ENCODE measurements at regions not wholly inside any gene's neighbourhood (a gene's known extent, or its start where the extent isn't known, plus 50 kb on each side); places are given as distances from the start of the nearest gene placed in this dataset.

DNA sequence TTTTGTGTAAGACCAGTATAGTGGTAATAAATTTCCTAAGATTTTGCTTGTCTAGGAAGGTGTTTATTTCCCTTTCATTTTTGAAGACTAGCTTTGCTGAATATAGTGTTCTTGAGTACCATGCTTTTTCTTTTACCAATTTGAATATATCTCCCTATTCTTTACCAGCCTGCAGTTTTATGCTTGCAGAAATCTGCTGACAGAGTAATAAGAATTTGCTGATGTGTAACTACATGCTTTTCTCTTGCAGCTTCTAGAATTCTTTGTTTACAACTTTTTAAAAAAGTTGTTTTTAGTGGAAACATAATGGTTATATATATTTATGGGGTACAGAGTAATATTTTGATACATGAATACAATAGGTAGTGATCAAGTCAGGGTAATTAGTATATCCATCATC lies 324.8 kb upstream of the FOLH1 start:
- TF ChIP-seq JUN (CRISPR knock-in tag; IDR thresholded peaks at IDR 0.05) (no peak), ZSCAN29 (CRISPR knock-in tag; conservative IDR thresholded peaks at IDR 0.05) (no peak), MXI1 (IDR thresholded peaks at IDR 0.05; ENCODE audit: borderline replicate concordance, low read depth, low read length) (no peak), SMAD1 (CRISPR knock-in tag; IDR thresholded peaks at IDR 0.05; ENCODE audit: borderline replicate concordance, low read depth) (no peak), TAF1 (CRISPR knock-in tag; IDR thresholded peaks at IDR 0.05) (no peak), ETV6 (CRISPR knock-in tag; conservative IDR thresholded peaks at IDR 0.05) (no peak), SRSF9 (IDR thresholded peaks at IDR 0.05; ENCODE audit: borderline replicate concordance, insufficient read depth, low read depth, low read length, poor library complexity, severe bottlenecking) (no peak), MTF1 (CRISPR knock-in tag; IDR thresholded peaks at IDR 0.05) (no peak), ZNF17 (CRISPR knock-in tag; IDR thresholded peaks at IDR 0.05) (no peak)
- TF ChIP-seq, protein P1, sequence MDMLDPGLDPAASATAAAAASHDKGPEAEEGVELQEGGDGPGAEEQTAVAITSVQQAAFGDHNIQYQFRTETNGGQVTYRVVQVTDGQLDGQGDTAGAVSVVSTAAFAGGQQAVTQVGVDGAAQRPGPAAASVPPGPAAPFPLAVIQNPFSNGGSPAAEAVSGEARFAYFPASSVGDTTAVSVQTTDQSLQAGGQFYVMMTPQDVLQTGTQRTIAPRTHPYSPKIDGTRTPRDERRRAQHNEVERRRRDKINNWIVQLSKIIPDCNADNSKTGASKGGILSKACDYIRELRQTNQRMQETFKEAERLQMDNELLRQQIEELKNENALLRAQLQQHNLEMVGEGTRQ (IDR thresholded peaks at IDR 0.05; ENCODE audit: low read depth, low read length): no peak
- TF ChIP-seq, protein P1 (CRISPR knock-in tag; IDR thresholded peaks at IDR 0.05; ENCODE audit: borderline replicate concordance): no peak
- TF ChIP-seq, protein P2, sequence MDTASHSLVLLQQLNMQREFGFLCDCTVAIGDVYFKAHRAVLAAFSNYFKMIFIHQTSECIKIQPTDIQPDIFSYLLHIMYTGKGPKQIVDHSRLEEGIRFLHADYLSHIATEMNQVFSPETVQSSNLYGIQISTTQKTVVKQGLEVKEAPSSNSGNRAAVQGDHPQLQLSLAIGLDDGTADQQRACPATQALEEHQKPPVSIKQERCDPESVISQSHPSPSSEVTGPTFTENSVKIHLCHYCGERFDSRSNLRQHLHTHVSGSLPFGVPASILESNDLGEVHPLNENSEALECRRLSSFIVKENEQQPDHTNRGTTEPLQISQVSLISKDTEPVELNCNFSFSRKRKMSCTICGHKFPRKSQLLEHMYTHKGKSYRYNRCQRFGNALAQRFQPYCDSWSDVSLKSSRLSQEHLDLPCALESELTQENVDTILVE (CRISPR knock-in tag; IDR thresholded peaks at IDR 0.05): no peak
- TF ChIP-seq, protein P3, sequence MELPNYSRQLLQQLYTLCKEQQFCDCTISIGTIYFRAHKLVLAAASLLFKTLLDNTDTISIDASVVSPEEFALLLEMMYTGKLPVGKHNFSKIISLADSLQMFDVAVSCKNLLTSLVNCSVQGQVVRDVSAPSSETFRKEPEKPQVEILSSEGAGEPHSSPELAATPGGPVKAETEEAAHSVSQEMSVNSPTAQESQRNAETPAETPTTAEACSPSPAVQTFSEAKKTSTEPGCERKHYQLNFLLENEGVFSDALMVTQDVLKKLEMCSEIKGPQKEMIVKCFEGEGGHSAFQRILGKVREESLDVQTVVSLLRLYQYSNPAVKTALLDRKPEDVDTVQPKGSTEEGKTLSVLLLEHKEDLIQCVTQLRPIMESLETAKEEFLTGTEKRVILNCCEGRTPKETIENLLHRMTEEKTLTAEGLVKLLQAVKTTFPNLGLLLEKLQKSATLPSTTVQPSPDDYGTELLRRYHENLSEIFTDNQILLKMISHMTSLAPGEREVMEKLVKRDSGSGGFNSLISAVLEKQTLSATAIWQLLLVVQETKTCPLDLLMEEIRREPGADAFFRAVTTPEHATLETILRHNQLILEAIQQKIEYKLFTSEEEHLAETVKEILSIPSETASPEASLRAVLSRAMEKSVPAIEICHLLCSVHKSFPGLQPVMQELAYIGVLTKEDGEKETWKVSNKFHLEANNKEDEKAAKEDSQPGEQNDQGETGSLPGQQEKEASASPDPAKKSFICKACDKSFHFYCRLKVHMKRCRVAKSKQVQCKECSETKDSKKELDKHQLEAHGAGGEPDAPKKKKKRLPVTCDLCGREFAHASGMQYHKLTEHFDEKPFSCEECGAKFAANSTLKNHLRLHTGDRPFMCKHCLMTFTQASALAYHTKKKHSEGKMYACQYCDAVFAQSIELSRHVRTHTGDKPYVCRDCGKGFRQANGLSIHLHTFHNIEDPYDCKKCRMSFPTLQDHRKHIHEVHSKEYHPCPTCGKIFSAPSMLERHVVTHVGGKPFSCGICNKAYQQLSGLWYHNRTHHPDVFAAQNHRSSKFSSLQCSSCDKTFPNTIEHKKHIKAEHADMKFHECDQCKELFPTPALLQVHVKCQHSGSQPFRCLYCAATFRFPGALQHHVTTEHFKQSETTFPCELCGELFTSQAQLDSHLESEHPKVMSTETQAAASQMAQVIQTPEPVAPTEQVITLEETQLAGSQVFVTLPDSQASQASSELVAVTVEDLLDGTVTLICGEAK (IDR thresholded peaks at IDR 0.05): no peak
- TF ChIP-seq, protein P3 (CRISPR knock-in tag; IDR thresholded peaks at IDR 0.05): no peak
- TF ChIP-seq, protein P4, sequence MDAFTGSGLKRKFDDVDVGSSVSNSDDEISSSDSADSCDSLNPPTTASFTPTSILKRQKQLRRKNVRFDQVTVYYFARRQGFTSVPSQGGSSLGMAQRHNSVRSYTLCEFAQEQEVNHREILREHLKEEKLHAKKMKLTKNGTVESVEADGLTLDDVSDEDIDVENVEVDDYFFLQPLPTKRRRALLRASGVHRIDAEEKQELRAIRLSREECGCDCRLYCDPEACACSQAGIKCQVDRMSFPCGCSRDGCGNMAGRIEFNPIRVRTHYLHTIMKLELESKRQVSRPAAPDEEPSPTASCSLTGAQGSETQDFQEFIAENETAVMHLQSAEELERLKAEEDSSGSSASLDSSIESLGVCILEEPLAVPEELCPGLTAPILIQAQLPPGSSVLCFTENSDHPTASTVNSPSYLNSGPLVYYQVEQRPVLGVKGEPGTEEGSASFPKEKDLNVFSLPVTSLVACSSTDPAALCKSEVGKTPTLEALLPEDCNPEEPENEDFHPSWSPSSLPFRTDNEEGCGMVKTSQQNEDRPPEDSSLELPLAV (CRISPR knock-in tag; conservative IDR thresholded peaks at IDR 0.05; ENCODE audit: low read depth): no peak
- TF ChIP-seq, protein P5, sequence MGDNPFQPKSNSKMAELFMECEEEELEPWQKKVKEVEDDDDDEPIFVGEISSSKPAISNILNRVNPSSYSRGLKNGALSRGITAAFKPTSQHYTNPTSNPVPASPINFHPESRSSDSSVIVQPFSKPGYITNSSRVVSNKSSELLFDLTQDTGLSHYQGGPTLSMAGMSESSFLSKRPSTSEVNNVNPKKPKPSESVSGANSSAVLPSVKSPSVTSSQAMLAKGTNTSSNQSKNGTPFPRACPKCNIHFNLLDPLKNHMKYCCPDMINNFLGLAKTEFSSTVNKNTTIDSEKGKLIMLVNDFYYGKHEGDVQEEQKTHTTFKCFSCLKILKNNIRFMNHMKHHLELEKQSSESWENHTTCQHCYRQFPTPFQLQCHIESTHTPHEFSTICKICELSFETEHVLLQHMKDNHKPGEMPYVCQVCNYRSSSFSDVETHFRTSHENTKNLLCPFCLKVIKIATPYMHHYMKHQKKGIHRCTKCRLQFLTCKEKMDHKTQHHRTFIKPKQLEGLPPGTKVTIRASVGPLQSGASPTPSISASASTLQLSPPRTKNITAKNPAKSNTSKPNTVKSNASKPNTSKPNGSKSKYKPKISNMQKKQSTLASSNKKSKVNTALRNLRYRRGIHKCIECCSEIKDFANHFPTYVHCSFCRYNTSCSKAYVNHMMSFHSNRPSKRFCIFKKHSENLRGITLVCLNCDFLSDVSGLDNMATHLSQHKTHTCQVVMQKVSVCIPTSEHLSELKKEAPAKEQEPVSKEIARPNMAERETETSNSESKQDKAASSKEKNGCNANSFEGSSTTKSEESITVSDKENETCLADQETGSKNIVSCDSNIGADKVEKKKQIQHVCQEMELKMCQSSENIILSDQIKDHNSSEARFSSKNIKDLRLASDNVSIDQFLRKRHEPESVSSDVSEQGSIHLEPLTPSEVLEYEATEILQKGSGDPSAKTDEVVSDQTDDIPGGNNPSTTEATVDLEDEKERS (CRISPR knock-in tag; IDR thresholded peaks at IDR 0.05): no peak

All from HepG2 (cell line).